HCT116 (cell line): ENCODE measurements at regions not wholly inside any gene's neighbourhood (a gene's known extent, or its start where the extent isn't known, plus 50 kb on each side); places are given as distances from the start of the nearest gene placed in this dataset.

Experiments
- ATAC-seq: fragments of 200-7000 bp; cut with Tn5 transposase; 2 replicates; pipeline ENCODE4 v1.9.1; 2020; ENCODE audit warnings: mild to moderate bottlenecking, moderate library complexity
- BruUV-seq: library from RNA; stranded (reverse); fragments of 400-500 nt; replicated peaks from 2 replicates; lab custom pipeline; 2021; lab: Mats Ljungman, UMichigan
- CTCF ChIA-PET: fragments of 300-600 bp; sonication (Branson Sonifier 250); formaldehyde crosslinking; loops from one replicate; lab custom pipeline; 2021; ENCODE audit warnings: antibody characterized with exemption; lab: Charles Lee
- POLR2A ChIA-PET: fragments of 300-600, 350-600 bp; sonication (Branson Sonifier 250); formaldehyde crosslinking; loops from one replicate; lab custom pipeline; 2021; ENCODE audit warnings: antibody characterized with exemption; lab: Charles Lee
- RAD21 ChIA-PET, 2 experiments: fragments of 300-600 bp; sonication (Branson Sonifier 250); formaldehyde crosslinking; loops; one replicate each; lab custom pipeline; 2023; ENCODE audit warnings: low total read pairs in 2 of 2; ENCODE audit not compliant: uncharacterized antibody in 2 of 2, unreplicated experiment in 2 of 2, low non-redundant PET in 1 of 2; lab: Charles Lee
- DNase-seq: peaks from one replicate; pipeline ENCODE4 v3.0.0-alpha.2; 2010; ENCODE audit warnings: low read depth, low spot score
- H2AFZ ChIP-seq: fragments of 200-600 bp; shearing (Covaris generic), sonication (generic); 2 replicates; pipeline ENCODE4 v1.6.1; 2017; ENCODE audit warnings: low read depth, mixed run types, mixed read lengths, antibody characterized with exemption, low read length; ENCODE audit not compliant: poor library complexity, severe bottlenecking
- H3K27ac ChIP-seq: 2 replicates; pipeline ENCODE4 v1.5.1; 2012; ENCODE audit warnings: low read depth, low read length
- H3K27me3 ChIP-seq: fragments of 200-600 bp; sonication (generic); 2 replicates; pipeline ENCODE4 v1.6.1; 2016; ENCODE audit warnings: mixed run types, low read length, mixed read lengths; ENCODE audit not compliant: insufficient read depth
- H3K36me3 ChIP-seq, 2 experiments: fragments of 200-500 bp in 1 of 2; fragments of 200-600 bp in 1 of 2; sonication (Bioruptor generic) in 1 of 2; sonication (generic) in 1 of 2; 2 replicates each; pipeline versions ENCODE4 v1.5.1 to v1.6.1; 2014 to 2016; ENCODE audit warnings: low read length in 2 of 2, inconsistent platforms in 1 of 2, mixed read lengths in 1 of 2, mixed run types in 1 of 2; ENCODE audit not compliant: insufficient read depth in 2 of 2, control insufficient read depth in 1 of 2
- H3K4me1 ChIP-seq, 2 experiments: fragments of 200-600 bp in 1 of 2; sonication (generic) in 1 of 2; 2 replicates each; pipeline versions ENCODE4 v1.5.1 to v1.6.1; 2012 to 2017; ENCODE audit warnings: low read length in 2 of 2, inconsistent platforms in 1 of 2, mild to moderate bottlenecking in 1 of 2, mixed read lengths in 1 of 2, mixed run types in 1 of 2, moderate library complexity in 1 of 2; ENCODE audit not compliant: insufficient read depth in 2 of 2, control insufficient read depth in 1 of 2
- H3K4me2 ChIP-seq: fragments of 200-600 bp; sonication (generic); 2 replicates; pipeline ENCODE4 v1.6.1; 2017; ENCODE audit warnings: mixed run types, low read length, mixed read lengths
- H3K4me3 ChIP-seq, 2 experiments: fragments of 200-600 bp in 1 of 2; sonication (generic) in 1 of 2; replicated peaks in 1 of 2; 2 replicates each; pipeline ENCODE4 v1.5.1; 2011 to 2016; ENCODE audit warnings: low read length in 2 of 2, control low read depth in 1 of 2, low read depth in 1 of 2, mild to moderate bottlenecking in 1 of 2, mixed read lengths in 1 of 2, mixed run types in 1 of 2
- H3K79me2 ChIP-seq: fragments of 200-600 bp; sonication (generic); 2 replicates; pipeline ENCODE4 v1.6.1; 2017; ENCODE audit warnings: mild to moderate bottlenecking, mixed run types, low read length, moderate library complexity, mixed read lengths; ENCODE audit not compliant: insufficient read depth
- H3K9ac ChIP-seq: fragments of 200-600 bp; sonication (generic); 2 replicates; pipeline ENCODE4 v1.6.1; 2016; ENCODE audit warnings: low read length, mixed read lengths
- H3K9me2 ChIP-seq: fragments of 200-600 bp; sonication (generic), shearing (Covaris generic); 2 replicates; pipeline ENCODE4 v1.6.1; 2017; ENCODE audit warnings: mixed run types, mild to moderate bottlenecking, moderate library complexity; ENCODE audit not compliant: insufficient read depth
- H3K9me3 ChIP-seq, 2 experiments: fragments of 200-500 bp in 1 of 2; fragments of 200-600 bp in 1 of 2; sonication (Bioruptor generic) in 1 of 2; sonication (generic) in 1 of 2; 2 replicates each; pipeline ENCODE4 v1.6.1; 2014 to 2017; ENCODE audit warnings: low read length in 2 of 2, mixed read lengths in 2 of 2, inconsistent platforms in 1 of 2, low read depth in 1 of 2, mild to moderate bottlenecking in 1 of 2, mixed run types in 1 of 2, moderate library complexity in 1 of 2; ENCODE audit not compliant: control insufficient read depth in 1 of 2, insufficient read depth in 1 of 2
- H4K20me1 ChIP-seq: fragments of 200-600 bp; sonication (generic), shearing (Covaris generic); 2 replicates; pipeline ENCODE4 v1.6.1; 2017; ENCODE audit warnings: mixed run types, mild to moderate bottlenecking, moderate library complexity; ENCODE audit not compliant: insufficient read depth
- CBX3 ChIP-seq: IDR thresholded peaks from 2 replicates; pipeline ENCODE4 v1.6.1; 2012; ENCODE audit warnings: low read depth
- CEBPB ChIP-seq: IDR thresholded peaks from 2 replicates; pipeline ENCODE4 v1.6.1; 2012; ENCODE audit warnings: low read depth
- CTCF ChIP-seq, 3 experiments: fragments of 200-600 bp in 1 of 3; sonication (generic) in 1 of 3; IDR thresholded peaks in 2 of 3; conservative IDR thresholded peaks in 1 of 3; 2 replicates each; pipeline ENCODE4 v1.5.1; 2012 to 2017; ENCODE audit warnings: low read depth in 2 of 3, low read length in 2 of 3, antibody characterized with exemption in 1 of 3, borderline replicate concordance in 1 of 3, control low read depth in 1 of 3, mild to moderate bottlenecking in 1 of 3, mixed read lengths in 1 of 3, mixed run types in 1 of 3, moderate library complexity in 1 of 3; ENCODE audit not compliant: insufficient read depth in 1 of 3
- EGR1 ChIP-seq: IDR thresholded peaks from 2 replicates; pipeline ENCODE4 v1.6.1; 2012; ENCODE audit warnings: low read depth
- EZH2 ChIP-seq: fragments of 200-600 bp; sonication (generic); IDR thresholded peaks from 2 replicates; pipeline ENCODE4 v1.6.1; 2017; ENCODE audit warnings: antibody characterized with exemption, mixed run types
- JUND ChIP-seq: IDR thresholded peaks from 2 replicates; pipeline ENCODE4 v1.6.1; 2012
- SRF ChIP-seq: IDR thresholded peaks from 2 replicates; pipeline ENCODE4 v1.6.1; 2012; ENCODE audit warnings: low read depth
- YY1 ChIP-seq: IDR thresholded peaks from 2 replicates; pipeline ENCODE4 v1.6.1; 2011; ENCODE audit warnings: low read length, low read depth, moderate library complexity, mild to moderate bottlenecking; ENCODE audit not compliant: insufficient replicate concordance; ENCODE audit errors: extremely low read depth
- ZBTB33 ChIP-seq: IDR thresholded peaks from 2 replicates; pipeline ENCODE4 v1.6.1; 2011; ENCODE audit warnings: mild to moderate bottlenecking, low read length, moderate library complexity; ENCODE audit not compliant: insufficient replicate concordance; ENCODE audit errors: extremely low read depth
- intact Hi-C: fragments of 100-400 bp; cut with micrococcal nuclease; formaldehyde crosslinking; loops from 2 replicates; pipeline ENCODE4 v1.10.0; 2022

DNA sequence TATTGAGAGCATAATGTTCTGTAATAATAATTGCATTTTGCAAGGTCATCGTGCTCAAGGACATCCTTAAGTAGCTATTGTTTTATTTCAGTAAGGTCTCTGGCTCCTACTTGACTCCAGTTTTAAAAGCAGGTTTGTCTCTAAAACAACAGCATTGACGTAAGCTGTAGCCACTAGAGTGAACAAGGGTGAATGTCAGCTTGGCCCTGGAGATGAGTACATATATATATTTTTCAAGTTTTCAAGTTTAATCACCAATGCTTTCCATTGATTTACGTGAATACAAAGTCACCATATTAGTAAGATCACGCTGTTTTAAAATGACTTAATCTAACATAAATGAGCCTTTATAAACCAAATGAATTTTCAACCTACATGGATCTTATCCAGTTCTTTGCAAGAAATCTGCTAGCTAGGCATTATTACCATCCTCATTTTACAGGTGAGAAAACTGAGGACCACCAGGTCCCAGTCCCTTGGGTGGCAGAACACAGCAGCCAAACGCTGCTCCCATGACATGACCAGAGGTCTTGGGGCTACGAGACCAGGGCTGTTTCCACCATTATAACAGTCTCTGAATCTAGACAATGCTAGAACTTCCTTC is 57.2 kb upstream of the ELMO1 start:
- peaks cover 6% of the 10 kb centered on the region for H3K27me3 ChIP-seq
- H3K9ac ChIP-seq: no peak overlapping the region
- DNase-seq (no peak), ATAC-seq (no peak)
- no peaks in the 10 kb centered on the region for H4K20me1 ChIP-seq
- no peak overlapping the region for H3K4me2 ChIP-seq
- H3K27ac ChIP-seq: no peak overlapping the region
- ChIA-PET POLR2A (no interaction called here), RAD21 (no interaction called here), CTCF (interaction anchor here (0.8 kb wide), 1 partner anchor 298 kb away, joined by 3 read pairs; no protein-coding TSS in a partner anchor)
- intact Hi-C loops: no loop called here
- H3K9me2 ChIP-seq: no peaks in the 10 kb centered on the region
- no peaks in the 10 kb centered on the region for H3K9me3 ChIP-seq
- no peak overlapping the region for H2AFZ ChIP-seq
- no peaks in the 10 kb centered on the region for H3K4me1 ChIP-seq
- no peaks in the 10 kb centered on the region for H3K79me2 ChIP-seq
- H3K36me3 ChIP-seq: no peaks in the 10 kb centered on the region
- H3K4me3 ChIP-seq: no peak overlapping the region
- no TSS peak for BruUV-seq
- TF ChIP-seq CEBPB: no peak
- no peak for TF ChIP-seq CBX3
- TF ChIP-seq JUND: no peak
- TF ChIP-seq EZH2: no peak
- no peak for TF ChIP-seq SRF
- TF ChIP-seq EGR1: no peak
- TF ChIP-seq ZBTB33: no peak
- TF ChIP-seq YY1: no peak
- no peak for TF ChIP-seq CTCF (IDR thresholded peaks at IDR 0.05 in 2 of 3, conservative IDR thresholded peaks at IDR 0.05 in 1 of 3; ENCODE audit: borderline replicate concordance in 1 of 3, insufficient read depth in 1 of 3, low read depth in 2 of 3, low read length in 2 of 3)
